HG02870 (cell line): ENCODE measurements at regions not wholly inside any gene's neighbourhood (a gene's known extent, or its start where the extent isn't known, plus 50 kb on each side); places are given as distances from the start of the nearest gene placed in this dataset.
"Not testable (repeated sequence)": the region's sequence is repeated elsewhere in the genome, so short reads cannot be mapped to it uniquely, and the experiment has no call there.

Experiments used
- ATAC-seq: cut with Tn5 transposase; IDR thresholded peaks from one replicate; pipeline ENCODE4 v1.9.1; 2021; ENCODE audit warnings: mild to moderate bottlenecking, moderate library complexity; ENCODE audit not compliant: unreplicated experiment

- ATAC-seq, result no peak
Observed at GRCh38 chr13:72590091-72590740, 137.2 kb downstream of the MZT1 start.

GRCh38 chr13:72586518-72586917 lies 140.9 kb downstream of the MZT1 start:
- no peak for ATAC-seq

- no peak for ATAC-seq
Observed at GRCh38 chr13:72585254-72585653, 142.2 kb downstream of the MZT1 start.

- no peak for ATAC-seq
Observed at GRCh38 chr13:72571191-72571590, 156.2 kb downstream of the MZT1 start.

GRCh38 chr13:72570019-72570418 lies 157.4 kb downstream of the MZT1 start:
- peak; percentile 60 for ATAC-seq

DNA sequence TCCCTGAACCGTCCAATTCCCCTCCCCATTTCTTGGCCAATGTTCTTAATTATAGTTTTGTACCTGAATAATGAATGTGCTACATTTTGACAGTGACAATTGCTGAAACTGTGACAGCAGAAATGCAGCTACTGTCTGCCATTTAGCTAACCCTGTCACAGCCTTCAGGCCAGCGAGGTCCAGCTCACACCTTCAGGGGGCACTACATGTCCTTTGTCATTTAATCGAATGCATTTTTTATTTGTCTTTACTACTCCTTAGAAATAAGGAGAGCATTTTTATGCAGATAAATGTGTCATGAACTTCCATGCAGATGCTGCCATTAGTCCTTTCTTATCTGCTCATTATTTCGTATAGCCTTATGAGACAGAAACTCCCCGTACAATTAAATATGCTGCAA lies 159.9 kb downstream of the MZT1 start:
- no peak for ATAC-seq

- no peak for ATAC-seq
Observed at GRCh38 chr13:72566526-72566925, 160.9 kb downstream of the MZT1 start.

DNA sequence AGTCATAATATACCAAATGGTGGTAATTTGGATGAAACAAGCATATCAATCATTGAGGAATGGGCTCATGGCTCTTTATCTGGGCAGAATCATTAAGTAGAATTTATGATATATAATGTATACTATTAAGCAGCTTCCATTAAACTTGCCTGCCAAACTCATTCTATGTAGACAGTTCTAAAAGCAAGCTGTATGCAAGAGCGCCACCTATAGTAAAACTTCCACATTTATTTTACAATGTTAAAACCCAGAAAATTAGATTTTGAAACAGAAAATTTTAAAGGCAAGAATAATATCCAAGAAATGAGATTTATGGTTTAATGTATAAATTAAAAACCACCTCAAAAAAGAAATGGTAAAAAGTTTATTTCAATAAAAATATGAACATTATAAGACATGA lies 161.5 kb downstream of the MZT1 start:
- no peak for ATAC-seq

GRCh38 chr13:72562686-72563085 lies 164.7 kb downstream of the MZT1 start:
- ATAC-seq, result no peak

GRCh38 chr13:72561791-72562190 lies 165.6 kb downstream of the MZT1 start:
- no peak for ATAC-seq

GRCh38 chr13:72559716-72560115 lies 167.7 kb downstream of the MZT1 start:
- no peak for ATAC-seq

DNA sequence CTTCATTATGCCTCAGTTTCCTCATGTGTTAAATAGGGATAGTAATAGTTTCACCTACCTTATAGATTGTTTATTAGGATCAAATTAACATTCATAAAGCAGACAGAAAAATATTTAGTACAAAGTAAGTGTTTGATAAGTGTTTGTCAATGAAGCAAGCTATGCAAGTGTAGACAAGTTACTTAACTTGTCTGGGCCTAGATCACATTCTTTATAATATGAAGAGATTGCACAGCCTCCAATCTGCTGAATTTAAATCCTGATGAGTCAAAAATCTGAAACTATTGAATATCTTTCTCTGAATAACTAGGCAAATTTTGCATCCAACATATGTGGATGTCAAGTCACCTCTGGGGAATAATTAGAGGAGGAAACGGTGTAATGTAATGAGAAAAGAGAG lies 170.5 kb downstream of the MZT1 start:
- ATAC-seq, result no peak

GRCh38 chr13:72555601-72556000 lies 171.8 kb downstream of the MZT1 start:
- ATAC-seq, result no peak

GRCh38 chr13:72552731-72553130 lies 174.7 kb downstream of the MZT1 start:
- no peak for ATAC-seq

- not testable (repeated sequence) for ATAC-seq
Observed at GRCh38 chr13:72545895-72546294, 181.5 kb downstream of the MZT1 start.

DNA sequence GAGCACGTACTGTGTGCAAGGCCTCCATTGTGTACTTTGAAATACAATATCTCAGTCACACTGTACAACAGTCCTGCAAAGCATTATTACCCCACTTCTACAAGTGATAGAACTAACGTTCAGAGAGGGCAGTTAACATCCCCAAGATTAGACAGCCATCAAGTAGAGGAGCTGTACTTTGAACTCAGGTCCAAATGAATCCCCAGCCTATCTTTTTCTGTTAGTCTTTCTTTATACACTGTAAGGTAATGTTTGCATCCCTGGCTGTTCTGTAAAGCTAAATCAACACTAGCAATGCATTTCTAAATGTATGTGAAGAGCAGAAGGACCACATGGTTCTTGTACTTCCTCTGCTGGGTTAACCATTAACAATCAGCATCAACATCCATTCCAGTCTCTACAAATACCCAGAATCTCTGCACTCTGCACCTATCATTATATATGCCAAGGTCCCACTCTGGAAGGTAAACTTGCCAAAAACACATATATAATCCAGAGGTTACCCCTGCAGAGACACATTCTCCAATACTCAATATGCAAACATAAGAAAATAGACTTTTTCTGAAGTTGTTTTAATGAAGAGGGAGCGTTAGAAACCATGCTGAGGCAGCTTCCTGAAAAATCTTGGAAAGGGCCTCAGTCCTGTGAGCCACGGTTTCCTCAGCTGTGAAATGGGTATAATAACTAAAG lies 182.3 kb downstream of the MZT1 start:
- ATAC-seq, result no peak

DNA sequence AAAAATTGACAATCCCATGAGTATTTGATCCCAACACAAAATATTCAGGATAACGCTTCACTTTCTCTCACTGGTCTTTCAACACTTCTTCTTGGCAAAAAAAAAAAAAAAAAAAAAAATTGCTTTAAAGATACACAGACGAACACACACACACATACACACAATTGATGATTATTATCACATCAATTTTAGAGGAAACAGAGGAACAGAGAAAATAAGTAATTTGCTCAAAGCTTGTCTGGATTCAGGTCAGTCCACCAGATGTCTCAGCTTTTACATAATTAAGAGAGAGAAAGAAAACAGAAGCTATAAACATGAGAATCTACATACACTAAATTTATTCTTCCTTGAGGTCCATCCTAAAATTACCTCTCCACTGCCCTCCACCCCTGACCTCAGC lies 183.4 kb downstream of the MZT1 start:
- no peak for ATAC-seq

- no peak for ATAC-seq
Observed at GRCh38 chr13:72542241-72542640, 185.2 kb downstream of the MZT1 start.

DNA sequence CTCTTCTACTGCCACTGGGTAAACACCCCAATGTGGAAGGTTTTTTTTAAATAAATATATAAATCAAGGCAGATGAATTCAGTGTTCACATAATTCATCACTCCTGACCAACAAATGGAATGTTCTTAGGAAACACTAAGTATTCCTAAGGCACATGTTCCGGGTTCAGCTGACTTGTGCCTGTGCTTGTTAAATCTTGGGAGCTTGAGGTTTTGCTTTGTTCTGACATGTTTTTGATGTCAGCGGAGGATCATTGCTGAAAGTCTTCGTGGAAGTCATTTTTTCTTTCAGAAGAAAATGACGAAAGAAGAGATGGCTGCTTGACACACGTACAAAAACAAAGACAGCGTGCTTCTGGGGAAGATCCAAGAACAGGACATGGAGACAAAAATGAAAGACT lies 185.8 kb downstream of the MZT1 start:
- ATAC-seq, result no peak

DNA sequence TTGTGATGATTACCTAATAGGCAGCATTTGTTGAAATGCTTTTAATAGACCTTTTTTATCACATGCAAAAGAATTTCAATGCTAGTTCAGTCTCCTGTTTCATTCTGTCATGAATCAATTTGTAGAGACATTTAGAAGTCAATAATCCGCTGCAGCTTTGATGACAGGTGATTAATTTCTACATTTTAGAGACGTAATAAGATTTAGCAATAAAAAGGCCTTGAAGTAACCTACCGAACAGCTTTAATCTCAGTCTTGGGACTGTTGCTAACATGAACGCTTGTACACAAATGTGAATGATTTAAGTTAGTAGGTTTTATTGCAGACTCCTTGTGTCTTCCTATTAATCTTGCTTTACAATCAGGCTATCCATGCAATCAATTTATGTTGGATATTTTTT lies 186.5 kb downstream of the MZT1 start:
- no peak for ATAC-seq

GRCh38 chr13:72539925-72540324 lies 187.5 kb downstream of the MZT1 start:
- no peak for ATAC-seq

- no peak for ATAC-seq
Observed at GRCh38 chr13:72537782-72538181, 189.6 kb downstream of the MZT1 start.

GRCh38 chr13:72537395-72537780 lies 190.0 kb downstream of the MZT1 start:
- no peak for ATAC-seq
